ENCODE measurements at regions not wholly inside any gene's neighbourhood (a gene's known extent, or its start where the extent isn't known, plus 50 kb on each side); places are given as distances from the start of the nearest gene placed in this dataset.

- Histone ChIP-seq H3K4me3 (ENCODE audit: control insufficient read depth in 2 of 3, extremely low read depth in 1 of 3, insufficient read depth in 2 of 3, low read depth in 1 of 3, low read length in 3 of 3) (no peak overlapping the region), H3K9ac (ENCODE audit: control insufficient read depth, extremely low read depth, insufficient read depth, low read length) (no peak overlapping the region), H3K79me2 (ENCODE audit: control insufficient read depth, insufficient read depth, low read length) (no peaks in the 10 kb centered on the region), H3K9me1 (ENCODE audit: control insufficient read depth, extremely low read depth, insufficient read depth, low read length) (no peaks in the 10 kb centered on the region), H3K4me1 (ENCODE audit: control insufficient read depth, extremely low read depth, insufficient read depth, low read length) (no peaks in the 10 kb centered on the region), H4K20me1 (ENCODE audit: control insufficient read depth, extremely low read depth, insufficient read depth, low read length) (no peaks in the 10 kb centered on the region), H2AFZ (ENCODE audit: control insufficient read depth, low read length) (no peak overlapping the region), H3K27me3 (ENCODE audit: control insufficient read depth, extremely low read depth, insufficient read depth, low read length) (no peaks in the 10 kb centered on the region), H3K27ac (ENCODE audit: control insufficient read depth, insufficient read depth, low read length) (no peak overlapping the region), H3K36me3 (ENCODE audit: control insufficient read depth in 2 of 2, extremely low read depth in 1 of 2, insufficient read depth in 2 of 2, low read length in 2 of 2) (no peaks in the 10 kb centered on the region), H3K9me3 (ENCODE audit: control insufficient read depth, low read depth, low read length) (no peaks in the 10 kb centered on the region), H3K4me2 (ENCODE audit: control insufficient read depth, extremely low read depth, insufficient read depth, low read depth, low read length) (no peak overlapping the region)
- FAIRE-seq (no peak), DNase-seq (ENCODE audit: low read depth, low spot score) (no peak)
- dilution Hi-C loops (cut with MboI; ENCODE audit: extremely low pct_ligation_motif_present, low sequenced_read_pairs) = no loop called here
- TF ChIP-seq CTCF (optimal IDR thresholded peaks at IDR 0.05 in 1 of 3, IDR thresholded peaks at IDR 0.05 in 1 of 3, conservative IDR thresholded peaks at IDR 0.05 in 1 of 3; ENCODE audit: extremely low read depth in 1 of 3, insufficient read depth in 2 of 3, low read length in 3 of 3) (no peak), EZH2 (IDR thresholded peaks at IDR 0.05; ENCODE audit: low read length) (no peak)
These were observed 204.5 kb downstream of the FNDC1 start for GRCh38 chr6:159373670-159374069.

GRCh38 chr6:159372333-159372732, 203.1 kb downstream of the FNDC1 start:
- Histone ChIP-seq H4K20me1 (ENCODE audit: control insufficient read depth, extremely low read depth, insufficient read depth, low read length) (no peaks in the 10 kb centered on the region), H3K9me3 (ENCODE audit: control insufficient read depth, low read depth, low read length) (no peaks in the 10 kb centered on the region), H3K4me2 (ENCODE audit: control insufficient read depth, extremely low read depth, insufficient read depth, low read depth, low read length) (no peak overlapping the region), H3K79me2 (ENCODE audit: control insufficient read depth, insufficient read depth, low read length) (no peaks in the 10 kb centered on the region), H3K9me1 (ENCODE audit: control insufficient read depth, extremely low read depth, insufficient read depth, low read length) (no peaks in the 10 kb centered on the region), H3K4me3 (ENCODE audit: control insufficient read depth in 2 of 3, extremely low read depth in 1 of 3, insufficient read depth in 2 of 3, low read depth in 1 of 3, low read length in 3 of 3) (no peak overlapping the region), H3K9ac (ENCODE audit: control insufficient read depth, extremely low read depth, insufficient read depth, low read length) (no peak overlapping the region), H3K27ac (ENCODE audit: control insufficient read depth, insufficient read depth, low read length) (no peak overlapping the region), H3K36me3 (ENCODE audit: control insufficient read depth in 2 of 2, extremely low read depth in 1 of 2, insufficient read depth in 2 of 2, low read length in 2 of 2) (no peaks in the 10 kb centered on the region), H2AFZ (ENCODE audit: control insufficient read depth, low read length) (no peak overlapping the region), H3K27me3 (ENCODE audit: control insufficient read depth, extremely low read depth, insufficient read depth, low read length) (no peaks in the 10 kb centered on the region), H3K4me1 (ENCODE audit: control insufficient read depth, extremely low read depth, insufficient read depth, low read length) (no peaks in the 10 kb centered on the region)
- DNase-seq (ENCODE audit: low read depth, low spot score) (no peak), FAIRE-seq (no peak)
- dilution Hi-C loops (cut with MboI; ENCODE audit: extremely low pct_ligation_motif_present, low sequenced_read_pairs) = no loop called here
- TF ChIP-seq EZH2 (IDR thresholded peaks at IDR 0.05; ENCODE audit: low read length) (no peak), CTCF (optimal IDR thresholded peaks at IDR 0.05 in 1 of 3, IDR thresholded peaks at IDR 0.05 in 1 of 3, conservative IDR thresholded peaks at IDR 0.05 in 1 of 3; ENCODE audit: extremely low read depth in 1 of 3, insufficient read depth in 2 of 3, low read length in 3 of 3) (no peak)

Data from keratinocyte (primary cell).